GM20000 (cell line): ENCODE measurements at regions not wholly inside any gene's neighbourhood (a gene's known extent, or its start where the extent isn't known, plus 50 kb on each side); places are given as distances from the start of the nearest gene placed in this dataset.

ENCODE experiments used
- DNase-seq: peaks from one replicate; pipeline ENCODE4 v3.0.0; 2012; ENCODE audit warnings: low spot score
- CTCF ChIP-seq: IDR thresholded peaks from 2 replicates; pipeline ENCODE4 v1.5.1; 2012; ENCODE audit warnings: mild to moderate bottlenecking, control low read depth; ENCODE audit errors: extremely low read depth, missing control alignments

- no peak for TF ChIP-seq CTCF
- no peak for DNase-seq
Measured at GRCh38 chr5:3226196-3226920, 369.3 kb upstream of the IRX1 start.

GRCh38 chr5:3225201-3225960 lies 370.3 kb upstream of the IRX1 start:
- DNase-seq = no peak
- TF ChIP-seq CTCF = no peak

GRCh38 chr5:3222924-3223323 lies 372.7 kb upstream of the IRX1 start:
- no peak for DNase-seq

GRCh38 chr5:3221432-3221831 lies 374.2 kb upstream of the IRX1 start:
- no peak for TF ChIP-seq CTCF

More at GRCh38 chr5:3222924-3223323, 372.7 kb upstream of the IRX1 start:
- TF ChIP-seq CTCF = no peak

GRCh38 chr5:3220638-3221288 lies 374.9 kb upstream of the IRX1 start:
- DNase-seq = no peak
- no peak for TF ChIP-seq CTCF

More at GRCh38 chr5:3221432-3221831, 374.2 kb upstream of the IRX1 start:
- DNase-seq = no peak

GRCh38 chr5:3220201-3220600 lies 375.4 kb upstream of the IRX1 start:
- TF ChIP-seq CTCF = no peak
- no peak for DNase-seq
